ENCODE measurements at regions not wholly inside any gene's neighbourhood (a gene's known extent, or its start where the extent isn't known, plus 50 kb on each side); places are given as distances from the start of the nearest gene placed in this dataset.

- no peak overlapping the region for H2AFZ ChIP-seq (ENCODE audit: low read length)
- no peaks in the 10 kb centered on the region for H3K4me1 ChIP-seq (ENCODE audit: insufficient read depth, low read length, poor library complexity, severe bottlenecking)
- no peak for TF ChIP-seq CTCF (conservative IDR thresholded peaks at IDR 0.05; ENCODE audit: low read length)
- no peak for TF ChIP-seq EZH2phosphoT487 (IDR thresholded peaks at IDR 0.05; ENCODE audit: borderline replicate concordance)
- no peaks in the 10 kb centered on the region for H4K20me1 ChIP-seq (ENCODE audit: insufficient read depth, low read length, poor library complexity, severe bottlenecking)
- no peaks in the 10 kb centered on the region for H3K9me2 ChIP-seq (replicated peaks; ENCODE audit: low read depth, low read length)
- H3K9ac ChIP-seq (ENCODE audit: low read depth, low read length, poor library complexity, severe bottlenecking) = no peak overlapping the region
- no peaks in the 10 kb centered on the region for H3K27me3 ChIP-seq (ENCODE audit: insufficient read depth, low read length, poor library complexity, severe bottlenecking)
- no peak overlapping the region for H3K4me3 ChIP-seq (ENCODE audit: low read length, poor library complexity, severe bottlenecking)
- no peaks in the 10 kb centered on the region for H3K36me3 ChIP-seq (ENCODE audit: insufficient read depth, low read length)
- no peak overlapping the region for H3K4me2 ChIP-seq (ENCODE audit: low read depth, low read length, poor library complexity, severe bottlenecking)
- H3F3A ChIP-seq (ENCODE audit: low read depth) = no peaks in the 10 kb centered on the region
- no peaks in the 10 kb centered on the region for H3K9me3 ChIP-seq (ENCODE audit: insufficient read depth, low read depth, low read length)
- no peaks in the 10 kb centered on the region for H3K79me2 ChIP-seq (ENCODE audit: insufficient read depth, low read length)
Measured at GRCh38 chr4:128566693-128567092, 242.8 kb upstream of the JADE1 start.

GRCh38 chr4:128565565-128566186, 243.8 kb upstream of the JADE1 start:
- Histone ChIP-seq H3K36me3 (ENCODE audit: insufficient read depth, low read length) (no peaks in the 10 kb centered on the region), H3F3A (ENCODE audit: low read depth) (no peaks in the 10 kb centered on the region), H3K27me3 (ENCODE audit: insufficient read depth, low read length, poor library complexity, severe bottlenecking) (no peaks in the 10 kb centered on the region), H3K9me3 (ENCODE audit: insufficient read depth, low read depth, low read length) (no peaks in the 10 kb centered on the region), H3K4me3 (ENCODE audit: low read length, poor library complexity, severe bottlenecking) (no peak overlapping the region), H3K79me2 (ENCODE audit: insufficient read depth, low read length) (no peaks in the 10 kb centered on the region), H2AFZ (ENCODE audit: low read length) (no peak overlapping the region), H3K9ac (ENCODE audit: low read depth, low read length, poor library complexity, severe bottlenecking) (no peak overlapping the region), H3K4me1 (ENCODE audit: insufficient read depth, low read length, poor library complexity, severe bottlenecking) (no peaks in the 10 kb centered on the region), H4K20me1 (ENCODE audit: insufficient read depth, low read length, poor library complexity, severe bottlenecking) (no peaks in the 10 kb centered on the region), H3K9me2 (replicated peaks; ENCODE audit: low read depth, low read length) (no peaks in the 10 kb centered on the region), H3K4me2 (ENCODE audit: low read depth, low read length, poor library complexity, severe bottlenecking) (no peak overlapping the region)
- TF ChIP-seq CTCF (conservative IDR thresholded peaks at IDR 0.05; ENCODE audit: low read length) (peak; percentile 68), EZH2phosphoT487 (IDR thresholded peaks at IDR 0.05; ENCODE audit: borderline replicate concordance) (no peak)

GRCh38 chr4:128565054-128565453, 244.4 kb upstream of the JADE1 start:
- Histone ChIP-seq H2AFZ (ENCODE audit: low read length) (no peak overlapping the region), H3K4me2 (ENCODE audit: low read depth, low read length, poor library complexity, severe bottlenecking) (no peak overlapping the region)

More at GRCh38 chr4:128565054-128565453, 244.4 kb upstream of the JADE1 start:
- H4K20me1 ChIP-seq (ENCODE audit: insufficient read depth, low read length, poor library complexity, severe bottlenecking) = no peaks in the 10 kb centered on the region
- no peaks in the 10 kb centered on the region for H3K9me3 ChIP-seq (ENCODE audit: insufficient read depth, low read depth, low read length)
- H3K27me3 ChIP-seq (ENCODE audit: insufficient read depth, low read length, poor library complexity, severe bottlenecking) = no peaks in the 10 kb centered on the region
- no peaks in the 10 kb centered on the region for H3K9me2 ChIP-seq (replicated peaks; ENCODE audit: low read depth, low read length)
- TF ChIP-seq CTCF (conservative IDR thresholded peaks at IDR 0.05; ENCODE audit: low read length) (no peak), EZH2phosphoT487 (IDR thresholded peaks at IDR 0.05; ENCODE audit: borderline replicate concordance) (no peak)
- no peaks in the 10 kb centered on the region for H3K36me3 ChIP-seq (ENCODE audit: insufficient read depth, low read length)
- H3F3A ChIP-seq (ENCODE audit: low read depth) = no peaks in the 10 kb centered on the region
- no peaks in the 10 kb centered on the region for H3K4me1 ChIP-seq (ENCODE audit: insufficient read depth, low read length, poor library complexity, severe bottlenecking)
- H3K4me3 ChIP-seq (ENCODE audit: low read length, poor library complexity, severe bottlenecking) = no peak overlapping the region
- H3K9ac ChIP-seq (ENCODE audit: low read depth, low read length, poor library complexity, severe bottlenecking) = no peak overlapping the region
- H3K79me2 ChIP-seq (ENCODE audit: insufficient read depth, low read length) = no peaks in the 10 kb centered on the region
